ENCODE measurements at regions not wholly inside any gene's neighbourhood (a gene's known extent, or its start where the extent isn't known, plus 50 kb on each side); places are given as distances from the start of the nearest gene placed in this dataset.

GRCh38 chr10:44032216-44032615 is 352.7 kb downstream of the CXCL12 start:
- no peaks in the 10 kb centered on the region for H3K27me3 ChIP-seq
- DNase-seq = no peak
- no peaks in the 10 kb centered on the region for H3K9me3 ChIP-seq
- H3K4me1 ChIP-seq = no peaks in the 10 kb centered on the region
- no peak for TF ChIP-seq CTCF (IDR thresholded peaks at IDR 0.05; ENCODE audit: low read depth, low read length)
- no peak overlapping the region for H3K4me3 ChIP-seq (ENCODE audit: low read depth, low read length)
- no peaks in the 10 kb centered on the region for H3K36me3 ChIP-seq

GRCh38 chr10:44030738-44031137 is 354.2 kb downstream of the CXCL12 start:
- no peak for DNase-seq
- Histone ChIP-seq H3K36me3 (no peaks in the 10 kb centered on the region), H3K4me3 (ENCODE audit: low read depth, low read length) (no peak overlapping the region), H3K9me3 (no peaks in the 10 kb centered on the region), H3K27me3 (no peaks in the 10 kb centered on the region), H3K4me1 (no peaks in the 10 kb centered on the region)
- TF ChIP-seq CTCF (IDR thresholded peaks at IDR 0.05; ENCODE audit: low read depth, low read length) = no peak

DNA sequence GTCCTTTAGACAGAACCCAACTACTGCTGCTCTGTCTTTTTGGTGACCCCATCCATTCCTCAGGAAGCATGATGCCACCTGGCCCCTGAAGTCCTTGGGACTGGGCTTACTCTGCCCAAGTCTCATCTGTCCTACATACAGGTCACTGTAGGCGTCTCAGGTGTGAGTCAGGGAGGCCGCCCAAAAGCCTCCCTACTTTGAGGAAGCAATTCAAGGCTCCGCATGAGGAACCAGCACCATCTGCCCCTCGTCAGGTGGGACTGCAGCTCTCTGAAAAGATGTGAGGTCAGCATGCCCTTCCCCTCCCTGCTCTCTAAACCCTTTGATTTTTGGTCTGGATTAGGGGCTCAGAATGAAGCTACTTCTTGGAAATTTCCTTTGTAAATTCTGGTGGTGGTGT is 354.8 kb downstream of the CXCL12 start:
- no peak for DNase-seq
- TF ChIP-seq CTCF (IDR thresholded peaks at IDR 0.05; ENCODE audit: low read depth, low read length) = peak; percentile 40
- Histone ChIP-seq H3K27me3 (no peaks in the 10 kb centered on the region), H3K9me3 (no peaks in the 10 kb centered on the region), H3K4me3 (ENCODE audit: low read depth, low read length) (no peak overlapping the region), H3K4me1 (no peaks in the 10 kb centered on the region), H3K36me3 (no peaks in the 10 kb centered on the region)

- DNase-seq = no peak
- no peak for TF ChIP-seq CTCF (IDR thresholded peaks at IDR 0.05; ENCODE audit: low read depth, low read length)
- no peak overlapping the region for H3K4me3 ChIP-seq (ENCODE audit: low read depth, low read length)
- no peaks in the 10 kb centered on the region for H3K36me3 ChIP-seq
- H3K27me3 ChIP-seq = no peaks in the 10 kb centered on the region
- no peaks in the 10 kb centered on the region for H3K4me1 ChIP-seq
- H3K9me3 ChIP-seq = no peaks in the 10 kb centered on the region
Measured at GRCh38 chr10:44028384-44029137, 356.3 kb downstream of the CXCL12 start.

DNA sequence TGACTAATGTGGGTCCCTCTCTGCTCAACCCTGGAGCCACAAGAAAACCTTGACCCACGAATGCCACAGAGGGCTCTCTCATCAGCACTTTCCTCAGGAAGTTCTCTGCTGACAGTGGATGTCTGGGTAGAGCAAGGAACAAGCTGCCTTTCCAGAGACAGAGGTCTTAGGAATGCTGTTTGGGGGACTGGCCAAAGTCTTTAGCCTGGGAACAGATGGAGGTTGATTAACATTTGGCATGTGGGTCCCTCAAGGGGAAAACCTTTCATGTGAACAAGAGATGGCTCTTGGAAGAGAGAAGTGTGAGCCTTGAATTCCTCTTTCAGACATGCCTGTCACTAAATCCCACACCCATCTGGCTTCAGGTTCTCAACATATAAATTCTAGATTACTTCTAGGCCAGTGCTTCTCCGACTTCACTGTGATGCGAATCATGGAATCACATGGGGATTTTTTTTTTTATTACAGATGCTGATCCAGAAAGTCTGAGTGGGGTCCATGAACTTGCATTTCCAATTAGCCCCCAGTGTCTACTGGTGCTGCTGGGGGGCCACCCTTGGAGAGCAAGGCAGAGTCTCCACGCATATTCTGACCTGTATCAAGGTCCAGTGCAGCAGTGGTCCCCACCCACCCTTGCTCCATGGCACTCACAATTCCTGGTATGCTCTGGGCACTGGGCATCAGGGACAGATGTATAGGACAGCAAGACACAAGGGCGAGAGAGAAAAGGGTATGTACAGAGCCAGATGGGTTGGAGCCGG is 360.4 kb downstream of the CXCL12 start:
- no peak overlapping the region for H3K4me3 ChIP-seq (ENCODE audit: low read depth, low read length)
- H3K4me1 ChIP-seq = no peaks in the 10 kb centered on the region
- no peaks in the 10 kb centered on the region for H3K9me3 ChIP-seq
- no peaks in the 10 kb centered on the region for H3K27me3 ChIP-seq
- no peaks in the 10 kb centered on the region for H3K36me3 ChIP-seq
- no peak for DNase-seq
- no peak for TF ChIP-seq CTCF (IDR thresholded peaks at IDR 0.05; ENCODE audit: low read depth, low read length)

GRCh38 chr10:44023517-44023916 is 361.4 kb downstream of the CXCL12 start:
- no peak for DNase-seq
- Histone ChIP-seq H3K27me3 (no peaks in the 10 kb centered on the region), H3K9me3 (no peaks in the 10 kb centered on the region), H3K4me3 (ENCODE audit: low read depth, low read length) (no peak overlapping the region), H3K4me1 (no peaks in the 10 kb centered on the region), H3K36me3 (no peaks in the 10 kb centered on the region)
- TF ChIP-seq CTCF (IDR thresholded peaks at IDR 0.05; ENCODE audit: low read depth, low read length) = no peak
